HL-60 (cell line): ENCODE measurements at regions not wholly inside any gene's neighbourhood (a gene's known extent, or its start where the extent isn't known, plus 50 kb on each side); places are given as distances from the start of the nearest gene placed in this dataset.

ENCODE experiments used
- DNase-seq, 2 experiments: peaks; one replicate each; pipeline ENCODE4 v3.0.0-alpha.2; 2010 to 2020; ENCODE audit warnings: low read depth in 1 of 2, low spot score in 1 of 2
- H3K27ac ChIP-seq: fragments of 250-450 bp; sonication (Bioruptor Pico); replicated peaks from 2 replicates; pipeline ENCODE4 v1.5.1; 2020; ENCODE audit warnings: mild to moderate bottlenecking, moderate library complexity
- H3K27me3 ChIP-seq: fragments of 250-450 bp; sonication (Bioruptor Pico); 2 replicates; pipeline ENCODE4 v1.5.1; 2021; ENCODE audit warnings: mild to moderate bottlenecking, moderate library complexity; ENCODE audit not compliant: insufficient read depth, poor library complexity, severe bottlenecking
- H3K4me3 ChIP-seq: replicated peaks from 2 replicates; pipeline ENCODE4 v1.5.1; 2011; ENCODE audit warnings: mild to moderate bottlenecking, control low read depth, low read length; ENCODE audit not compliant: insufficient read depth
- GABPA ChIP-seq: IDR thresholded peaks from 2 replicates; pipeline ENCODE4 v1.6.1; 2012; ENCODE audit warnings: low read depth
- POLR2AphosphoS5 ChIP-seq: IDR thresholded peaks from 2 replicates; pipeline ENCODE4 v1.6.1; 2012; ENCODE audit warnings: low read depth
- SPI1 ChIP-seq: IDR thresholded peaks from 2 replicates; pipeline ENCODE4 v1.6.1; 2012; ENCODE audit warnings: low read depth, mild to moderate bottlenecking, borderline replicate concordance
- TF ChIP-seq, protein P1 (sequence below): IDR thresholded peaks from one replicate; pipeline ENCODE4 v1.5.1; 2011; ENCODE audit warnings: low read length, control low read depth, inconsistent platforms; ENCODE audit not compliant: insufficient read depth
- TF ChIP-seq, protein P2 (sequence below): IDR thresholded peaks from 2 replicates; pipeline ENCODE4 v1.6.1; 2012; ENCODE audit warnings: low read depth; ENCODE audit not compliant: insufficient replicate concordance

DNA sequence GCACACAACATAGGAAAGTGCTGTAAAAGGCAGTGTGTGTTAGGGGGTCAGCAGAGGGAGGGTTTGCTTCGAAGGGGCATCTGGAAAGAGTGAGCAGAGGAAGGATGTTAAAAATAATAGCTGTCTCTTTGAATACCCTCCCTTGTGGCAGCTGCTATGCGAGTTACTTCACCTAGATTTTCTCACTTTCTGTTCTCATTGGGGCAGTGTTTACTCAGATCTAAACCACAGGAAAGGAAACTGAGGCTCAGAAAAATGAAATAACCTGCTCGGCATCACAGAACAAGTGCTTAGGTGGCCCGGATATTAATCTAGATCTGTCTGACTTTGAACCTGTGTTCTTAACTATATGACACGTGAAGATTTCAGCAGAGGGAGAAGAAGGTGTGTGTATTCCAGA, 125.3 kb downstream of the C11orf91 start:
- no peak for DNase-seq
- TF ChIP-seq POLR2AphosphoS5 (no peak), GABPA (no peak), SPI1 (no peak)
- TF ChIP-seq, protein P1, sequence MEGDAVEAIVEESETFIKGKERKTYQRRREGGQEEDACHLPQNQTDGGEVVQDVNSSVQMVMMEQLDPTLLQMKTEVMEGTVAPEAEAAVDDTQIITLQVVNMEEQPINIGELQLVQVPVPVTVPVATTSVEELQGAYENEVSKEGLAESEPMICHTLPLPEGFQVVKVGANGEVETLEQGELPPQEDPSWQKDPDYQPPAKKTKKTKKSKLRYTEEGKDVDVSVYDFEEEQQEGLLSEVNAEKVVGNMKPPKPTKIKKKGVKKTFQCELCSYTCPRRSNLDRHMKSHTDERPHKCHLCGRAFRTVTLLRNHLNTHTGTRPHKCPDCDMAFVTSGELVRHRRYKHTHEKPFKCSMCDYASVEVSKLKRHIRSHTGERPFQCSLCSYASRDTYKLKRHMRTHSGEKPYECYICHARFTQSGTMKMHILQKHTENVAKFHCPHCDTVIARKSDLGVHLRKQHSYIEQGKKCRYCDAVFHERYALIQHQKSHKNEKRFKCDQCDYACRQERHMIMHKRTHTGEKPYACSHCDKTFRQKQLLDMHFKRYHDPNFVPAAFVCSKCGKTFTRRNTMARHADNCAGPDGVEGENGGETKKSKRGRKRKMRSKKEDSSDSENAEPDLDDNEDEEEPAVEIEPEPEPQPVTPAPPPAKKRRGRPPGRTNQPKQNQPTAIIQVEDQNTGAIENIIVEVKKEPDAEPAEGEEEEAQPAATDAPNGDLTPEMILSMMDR: no peak
- TF ChIP-seq, protein P2, sequence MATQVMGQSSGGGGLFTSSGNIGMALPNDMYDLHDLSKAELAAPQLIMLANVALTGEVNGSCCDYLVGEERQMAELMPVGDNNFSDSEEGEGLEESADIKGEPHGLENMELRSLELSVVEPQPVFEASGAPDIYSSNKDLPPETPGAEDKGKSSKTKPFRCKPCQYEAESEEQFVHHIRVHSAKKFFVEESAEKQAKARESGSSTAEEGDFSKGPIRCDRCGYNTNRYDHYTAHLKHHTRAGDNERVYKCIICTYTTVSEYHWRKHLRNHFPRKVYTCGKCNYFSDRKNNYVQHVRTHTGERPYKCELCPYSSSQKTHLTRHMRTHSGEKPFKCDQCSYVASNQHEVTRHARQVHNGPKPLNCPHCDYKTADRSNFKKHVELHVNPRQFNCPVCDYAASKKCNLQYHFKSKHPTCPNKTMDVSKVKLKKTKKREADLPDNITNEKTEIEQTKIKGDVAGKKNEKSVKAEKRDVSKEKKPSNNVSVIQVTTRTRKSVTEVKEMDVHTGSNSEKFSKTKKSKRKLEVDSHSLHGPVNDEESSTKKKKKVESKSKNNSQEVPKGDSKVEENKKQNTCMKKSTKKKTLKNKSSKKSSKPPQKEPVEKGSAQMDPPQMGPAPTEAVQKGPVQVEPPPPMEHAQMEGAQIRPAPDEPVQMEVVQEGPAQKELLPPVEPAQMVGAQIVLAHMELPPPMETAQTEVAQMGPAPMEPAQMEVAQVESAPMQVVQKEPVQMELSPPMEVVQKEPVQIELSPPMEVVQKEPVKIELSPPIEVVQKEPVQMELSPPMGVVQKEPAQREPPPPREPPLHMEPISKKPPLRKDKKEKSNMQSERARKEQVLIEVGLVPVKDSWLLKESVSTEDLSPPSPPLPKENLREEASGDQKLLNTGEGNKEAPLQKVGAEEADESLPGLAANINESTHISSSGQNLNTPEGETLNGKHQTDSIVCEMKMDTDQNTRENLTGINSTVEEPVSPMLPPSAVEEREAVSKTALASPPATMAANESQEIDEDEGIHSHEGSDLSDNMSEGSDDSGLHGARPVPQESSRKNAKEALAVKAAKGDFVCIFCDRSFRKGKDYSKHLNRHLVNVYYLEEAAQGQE: no peak
- peaks cover 4% of the 10 kb centered on the region for H3K27me3 ChIP-seq
- H3K4me3 ChIP-seq: no peak overlapping the region
- H3K27ac ChIP-seq: no peak overlapping the region

DNA sequence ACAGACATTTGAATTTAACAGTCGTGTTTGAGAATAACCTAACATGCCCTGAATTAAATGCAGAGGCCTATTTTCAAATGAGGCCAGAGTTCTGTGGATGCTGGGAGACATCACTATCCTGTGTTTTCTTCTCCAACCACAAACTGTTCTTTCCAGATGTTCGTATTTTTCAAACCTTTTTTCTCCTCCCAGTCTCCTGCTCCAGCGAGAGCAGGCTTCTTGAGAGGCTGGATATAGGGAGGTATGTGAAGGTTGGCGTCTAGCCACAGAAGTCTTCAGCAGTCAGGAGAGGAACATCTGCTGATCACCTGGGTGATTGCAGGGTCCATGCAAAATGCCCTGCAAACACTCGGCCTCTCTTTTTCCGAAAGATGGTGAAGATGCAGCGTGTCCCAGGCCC, 126.3 kb downstream of the C11orf91 start:
- DNase-seq: no peak
- TF ChIP-seq GABPA (no peak), SPI1 (no peak), POLR2AphosphoS5 (no peak)
- TF ChIP-seq, protein P2: no peak
- TF ChIP-seq, protein P1: no peak
- Histone ChIP-seq H3K27ac (no peak overlapping the region), H3K4me3 (no peak overlapping the region), H3K27me3 (peaks cover 4% of the 10 kb centered on the region)

DNA sequence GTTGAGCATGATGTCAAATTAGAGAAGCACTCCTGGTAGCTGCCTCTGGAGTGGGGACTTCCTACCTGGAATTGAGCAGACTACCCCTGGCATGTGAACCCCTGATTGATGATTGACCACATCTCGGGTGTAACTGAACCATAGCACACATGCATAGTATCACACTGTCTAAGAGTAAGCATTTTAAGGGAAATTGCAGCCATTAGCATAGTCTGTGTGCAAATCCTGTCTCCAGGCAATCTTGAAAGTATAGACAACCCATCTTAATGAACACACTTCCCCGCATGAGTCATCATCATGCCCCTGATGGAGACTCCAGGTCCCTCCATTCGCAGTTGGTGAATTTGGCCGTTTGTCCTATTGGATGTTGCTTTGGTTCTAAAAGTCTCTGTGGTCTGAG, 131.3 kb downstream of the C11orf91 start:
- H3K4me3 ChIP-seq: no peak overlapping the region
- no peaks in the 10 kb centered on the region for H3K27me3 ChIP-seq
- TF ChIP-seq SPI1 (no peak), GABPA (no peak), POLR2AphosphoS5 (no peak)
- TF ChIP-seq, protein P1: no peak
- TF ChIP-seq, protein P2: no peak
- DNase-seq: no peak
- no peak overlapping the region for H3K27ac ChIP-seq
